Activated CD8-positive, alpha-beta T cell treated with anti-CD3 and anti-CD28 coated beads for 36 hours (primary cell): ENCODE measurements at regions not wholly inside any gene's neighbourhood (a gene's known extent, or its start where the extent isn't known, plus 50 kb on each side); places are given as distances from the start of the nearest gene placed in this dataset.

ENCODE experiments used
- ATAC-seq: fragments of 200-7000 bp; cut with Tn5 transposase; one replicate; pipeline ENCODE4 v1.10.0; 2021; ENCODE audit warnings: mild to moderate bottlenecking, moderate library complexity
- CTCF ChIA-PET: fragments of 350-600 bp; sonication (Branson Sonifier 250); formaldehyde crosslinking; loops from one replicate; lab custom pipeline; 2021; ENCODE audit warnings: antibody characterized with exemption; lab: Charles Lee
- POLR2A ChIA-PET: fragments of 350-600 bp; sonication (Branson Sonifier 250); formaldehyde crosslinking; loops from one replicate; lab custom pipeline; 2021; ENCODE audit warnings: antibody characterized with exemption; lab: Charles Lee
- DNase-seq: peaks from one replicate; pipeline ENCODE4 v3.0.0-alpha.2; 2020
- H3K27ac Mint-ChIP-seq: one replicate; pipeline ENCODE4 v1.8.0; 2021; ENCODE audit warnings: mild to moderate bottlenecking, mixed read lengths
- H3K27me3 Mint-ChIP-seq: one replicate; pipeline ENCODE4 v1.8.0; 2021; ENCODE audit warnings: mixed read lengths
- H3K36me3 Mint-ChIP-seq: one replicate; pipeline ENCODE4 v1.8.0; 2021; ENCODE audit warnings: low read depth, mixed read lengths
- H3K4me1 Mint-ChIP-seq: one replicate; pipeline ENCODE4 v1.8.0; 2021; ENCODE audit warnings: low read depth, mixed read lengths
- H3K4me3 Mint-ChIP-seq: one replicate; pipeline ENCODE4 v1.8.0; 2021; ENCODE audit warnings: mild to moderate bottlenecking, moderate library complexity, mixed read lengths
- H3K9me3 Mint-ChIP-seq: one replicate; pipeline ENCODE4 v1.8.0; 2021; ENCODE audit warnings: mixed read lengths
- CTCF ChIP-seq: fragments of 200-600 bp; IDR thresholded peaks from one replicate; pipeline ENCODE4 v1.8.0; 2022; ENCODE audit warnings: antibody characterized with exemption, mild to moderate bottlenecking
- intact Hi-C: fragments of 100-400 bp; cut with micrococcal nuclease; formaldehyde crosslinking; loops from one replicate; pipeline ENCODE4 v1.10.0; 2022

GRCh38 chr6:50437901-50438300 is 275.4 kb upstream of the TFAP2D start:
- Mint-ChIP-seq H3K4me1 (no peaks in the 10 kb centered on the region), H3K27me3 (no peaks in the 10 kb centered on the region), H3K4me3 (no peak overlapping the region), H3K9me3 (peaks cover 10% of the 10 kb centered on the region), H3K27ac (no peak overlapping the region), H3K36me3 (no peaks in the 10 kb centered on the region)
- no peak for TF ChIP-seq CTCF
- DNase-seq (no peak), ATAC-seq (no peak)
- intact Hi-C loops, result no loop called here
- CTCF ChIA-PET, result no interaction called here
- POLR2A ChIA-PET, result no interaction called here

- Mint-ChIP-seq H3K27me3 (no peaks in the 10 kb centered on the region), H3K27ac (no peak overlapping the region), H3K9me3 (peaks cover 3% of the 10 kb centered on the region), H3K4me3 (no peak overlapping the region), H3K36me3 (no peaks in the 10 kb centered on the region), H3K4me1 (no peaks in the 10 kb centered on the region)
- no peak for ATAC-seq
- intact Hi-C loops, result no loop called here
- ChIA-PET POLR2A (no interaction called here), CTCF (no interaction called here)
- DNase-seq, result no peak
- no peak for TF ChIP-seq CTCF
Observed at GRCh38 chr6:50442531-50443040, 270.7 kb upstream of the TFAP2D start.

GRCh38 chr6:50443144-50443543 is 270.2 kb upstream of the TFAP2D start:
- CTCF ChIA-PET, result no interaction called here
- H3K27ac Mint-ChIP-seq, result no peak overlapping the region
- intact Hi-C loops, result no loop called here

GRCh38 chr6:50449128-50449527 is 264.2 kb upstream of the TFAP2D start:
- H3K4me3 Mint-ChIP-seq, result no peak overlapping the region
- intact Hi-C loops, result no loop called here
- no peaks in the 10 kb centered on the region for H3K27me3 Mint-ChIP-seq
- ChIA-PET CTCF (no interaction called here), POLR2A (no interaction called here)
- ATAC-seq, result no peak
- H3K27ac Mint-ChIP-seq, result no peak overlapping the region
- no peaks in the 10 kb centered on the region for H3K4me1 Mint-ChIP-seq
- DNase-seq, result no peak
- H3K9me3 Mint-ChIP-seq, result peaks cover 1% of the 10 kb centered on the region
- H3K36me3 Mint-ChIP-seq, result no peaks in the 10 kb centered on the region
- TF ChIP-seq CTCF, result no peak

More at GRCh38 chr6:50443144-50443543, 270.2 kb upstream of the TFAP2D start:
- Mint-ChIP-seq H3K27me3 (no peaks in the 10 kb centered on the region), H3K4me1 (no peaks in the 10 kb centered on the region), H3K9me3 (peaks cover 3% of the 10 kb centered on the region), H3K36me3 (no peaks in the 10 kb centered on the region), H3K4me3 (no peak overlapping the region)
- DNase-seq (no peak), ATAC-seq (no peak)
- no peak for TF ChIP-seq CTCF
- POLR2A ChIA-PET, result no interaction called here

- TF ChIP-seq CTCF, result no peak
- Mint-ChIP-seq H3K27ac (no peak overlapping the region), H3K4me1 (no peaks in the 10 kb centered on the region), H3K9me3 (peaks cover 7% of the 10 kb centered on the region), H3K36me3 (no peaks in the 10 kb centered on the region), H3K4me3 (no peak overlapping the region), H3K27me3 (no peaks in the 10 kb centered on the region)
- POLR2A ChIA-PET, result no interaction called here
- intact Hi-C loops, result no loop called here
- DNase-seq, result no peak
- CTCF ChIA-PET, result interaction anchor here (0.9 kb wide), 1 partner anchor 10 kb away, joined by 3 read pairs; no protein-coding TSS in a partner anchor
- no peak for ATAC-seq
Observed at GRCh38 chr6:50451826-50452400, 261.4 kb upstream of the TFAP2D start.
